HepG2 (cell line): ENCODE measurements at regions not wholly inside any gene's neighbourhood (a gene's known extent, or its start where the extent isn't known, plus 50 kb on each side); places are given as distances from the start of the nearest gene placed in this dataset.

Source experiments
- CREB3 ChIP-seq: sonication (generic); formaldehyde crosslinking; IDR thresholded peaks from 2 replicates; pipeline ENCODE4 v1.5.0; 2020; ENCODE audit warnings: missing genetic modification reagents
- DZIP1 ChIP-seq: sonication (generic); formaldehyde crosslinking; IDR thresholded peaks from 2 replicates; pipeline ENCODE4 v1.5.0; 2020; ENCODE audit warnings: mild to moderate bottlenecking, missing genetic modification reagents
- GFI1 ChIP-seq: sonication (generic); formaldehyde crosslinking; IDR thresholded peaks from 2 replicates; pipeline ENCODE4 v1.5.0; 2020; ENCODE audit warnings: missing genetic modification reagents, mild to moderate bottlenecking, borderline replicate concordance
- KDM4B ChIP-seq: sonication (generic); formaldehyde crosslinking; IDR thresholded peaks from 2 replicates; pipeline ENCODE4 v1.4.0; 2020; ENCODE audit warnings: missing genetic modification reagents
- MIER2 ChIP-seq: IDR thresholded peaks from 2 replicates; pipeline ENCODE4 v1.6.1; 2016; ENCODE audit warnings: missing biosample characterization, missing genetic modification reagents
- MXD3 ChIP-seq: IDR thresholded peaks from 2 replicates; pipeline ENCODE4 v1.6.1; 2016; ENCODE audit warnings: mild to moderate bottlenecking, missing biosample characterization, missing genetic modification reagents
- ZBTB38 ChIP-seq: sonication (generic); formaldehyde crosslinking; IDR thresholded peaks from 2 replicates; pipeline ENCODE4 v1.5.1; 2020; ENCODE audit warnings: mild to moderate bottlenecking, missing genetic modification reagents
- ZNF33B ChIP-seq: sonication (generic); formaldehyde crosslinking; IDR thresholded peaks from 2 replicates; pipeline ENCODE4 v1.5.1; 2020; ENCODE audit warnings: mild to moderate bottlenecking, missing genetic modification reagents
- ZNF343 ChIP-seq: sonication (generic); formaldehyde crosslinking; IDR thresholded peaks from 2 replicates; pipeline ENCODE4 v1.4.0; 2020; ENCODE audit warnings: mild to moderate bottlenecking, missing genetic modification reagents
- ZNF350 ChIP-seq: sonication (generic); formaldehyde crosslinking; IDR thresholded peaks from 2 replicates; pipeline ENCODE4 v1.4.0; 2020; ENCODE audit warnings: mild to moderate bottlenecking, low read depth, missing genetic modification reagents, borderline replicate concordance
- ZNF547 ChIP-seq: sonication (generic); formaldehyde crosslinking; IDR thresholded peaks from 2 replicates; pipeline ENCODE4 v1.5.1; 2020; ENCODE audit warnings: mild to moderate bottlenecking, missing genetic modification reagents
- ZNF790 ChIP-seq: sonication (generic); formaldehyde crosslinking; IDR thresholded peaks from 2 replicates; pipeline ENCODE4 v1.8.0; 2022; ENCODE audit warnings: missing genetic modification reagents, mild to moderate bottlenecking, borderline replicate concordance
- ZNF83 ChIP-seq: sonication (generic); formaldehyde crosslinking; IDR thresholded peaks from 2 replicates; pipeline ENCODE4 v1.4.0; 2020; ENCODE audit warnings: missing genetic modification reagents, mild to moderate bottlenecking, borderline replicate concordance
- ZNF883 ChIP-seq: sonication (generic); formaldehyde crosslinking; IDR thresholded peaks from 2 replicates; pipeline ENCODE4 v1.5.1; 2020; ENCODE audit warnings: mild to moderate bottlenecking, missing genetic modification reagents; ENCODE audit errors: not compliant biosample characterization
- TF ChIP-seq, protein P1 (sequence below): sonication (generic); formaldehyde crosslinking; IDR thresholded peaks from 2 replicates; pipeline ENCODE4 v1.4.0; 2020; ENCODE audit warnings: missing genetic modification reagents
- TF ChIP-seq, protein P2 (sequence below): sonication (generic); formaldehyde crosslinking; IDR thresholded peaks from 2 replicates; pipeline ENCODE4 v1.5.1; 2020; ENCODE audit warnings: missing genetic modification reagents, mild to moderate bottlenecking, borderline replicate concordance
- TF ChIP-seq, protein P3 (sequence below): sonication (generic); formaldehyde crosslinking; IDR thresholded peaks from 2 replicates; pipeline ENCODE4 v1.4.0; 2020; ENCODE audit warnings: mild to moderate bottlenecking, low read depth, missing genetic modification reagents

GRCh38 chr6:41427642-41428335, 92.4 kb downstream of the NCR2 start (continued):
- TF ChIP-seq, protein P1, sequence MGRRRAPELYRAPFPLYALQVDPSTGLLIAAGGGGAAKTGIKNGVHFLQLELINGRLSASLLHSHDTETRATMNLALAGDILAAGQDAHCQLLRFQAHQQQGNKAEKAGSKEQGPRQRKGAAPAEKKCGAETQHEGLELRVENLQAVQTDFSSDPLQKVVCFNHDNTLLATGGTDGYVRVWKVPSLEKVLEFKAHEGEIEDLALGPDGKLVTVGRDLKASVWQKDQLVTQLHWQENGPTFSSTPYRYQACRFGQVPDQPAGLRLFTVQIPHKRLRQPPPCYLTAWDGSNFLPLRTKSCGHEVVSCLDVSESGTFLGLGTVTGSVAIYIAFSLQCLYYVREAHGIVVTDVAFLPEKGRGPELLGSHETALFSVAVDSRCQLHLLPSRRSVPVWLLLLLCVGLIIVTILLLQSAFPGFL (CRISPR knock-in tag) = no peak
- TF ChIP-seq ZNF343 (CRISPR knock-in tag) = no peak
- TF ChIP-seq ZNF350 (CRISPR knock-in tag) = no peak
- TF ChIP-seq ZNF790 (CRISPR knock-in tag) = peak; percentile 29; the same call in 1 of the 2 replicates
- TF ChIP-seq MXD3 = no peak
- TF ChIP-seq KDM4B (CRISPR knock-in tag) = no peak
- no peak for TF ChIP-seq ZNF83 (CRISPR knock-in tag)
- TF ChIP-seq ZBTB38 (CRISPR knock-in tag) = no peak
- TF ChIP-seq, protein P2, sequence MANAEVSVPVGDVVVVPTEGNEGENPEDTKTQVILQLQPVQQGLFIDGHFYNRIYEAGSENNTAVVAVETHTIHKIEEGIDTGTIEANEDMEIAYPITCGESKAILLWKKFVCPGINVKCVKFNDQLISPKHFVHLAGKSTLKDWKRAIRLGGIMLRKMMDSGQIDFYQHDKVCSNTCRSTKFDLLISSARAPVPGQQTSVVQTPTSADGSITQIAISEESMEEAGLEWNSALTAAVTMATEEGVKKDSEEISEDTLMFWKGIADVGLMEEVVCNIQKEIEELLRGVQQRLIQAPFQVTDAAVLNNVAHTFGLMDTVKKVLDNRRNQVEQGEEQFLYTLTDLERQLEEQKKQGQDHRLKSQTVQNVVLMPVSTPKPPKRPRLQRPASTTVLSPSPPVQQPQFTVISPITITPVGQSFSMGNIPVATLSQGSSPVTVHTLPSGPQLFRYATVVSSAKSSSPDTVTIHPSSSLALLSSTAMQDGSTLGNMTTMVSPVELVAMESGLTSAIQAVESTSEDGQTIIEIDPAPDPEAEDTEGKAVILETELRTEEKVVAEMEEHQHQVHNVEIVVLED = no peak
- no peak for TF ChIP-seq CREB3 (CRISPR knock-in tag)
- TF ChIP-seq ZNF33B = peak; percentile 25; the same call in 1 of the 2 replicates
- TF ChIP-seq MIER2 = no peak
- TF ChIP-seq GFI1 (CRISPR knock-in tag) = peak; percentile 72
- TF ChIP-seq, protein P3, sequence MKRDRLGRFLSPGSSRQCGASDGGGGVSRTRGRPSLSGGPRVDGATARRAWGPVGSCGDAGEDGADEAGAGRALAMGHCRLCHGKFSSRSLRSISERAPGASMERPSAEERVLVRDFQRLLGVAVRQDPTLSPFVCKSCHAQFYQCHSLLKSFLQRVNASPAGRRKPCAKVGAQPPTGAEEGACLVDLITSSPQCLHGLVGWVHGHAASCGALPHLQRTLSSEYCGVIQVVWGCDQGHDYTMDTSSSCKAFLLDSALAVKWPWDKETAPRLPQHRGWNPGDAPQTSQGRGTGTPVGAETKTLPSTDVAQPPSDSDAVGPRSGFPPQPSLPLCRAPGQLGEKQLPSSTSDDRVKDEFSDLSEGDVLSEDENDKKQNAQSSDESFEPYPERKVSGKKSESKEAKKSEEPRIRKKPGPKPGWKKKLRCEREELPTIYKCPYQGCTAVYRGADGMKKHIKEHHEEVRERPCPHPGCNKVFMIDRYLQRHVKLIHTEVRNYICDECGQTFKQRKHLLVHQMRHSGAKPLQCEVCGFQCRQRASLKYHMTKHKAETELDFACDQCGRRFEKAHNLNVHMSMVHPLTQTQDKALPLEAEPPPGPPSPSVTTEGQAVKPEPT = peak; percentile 54; the same call in 1 of the 2 replicates
- TF ChIP-seq ZNF547 (CRISPR knock-in tag) = 0 out of 2 replicates have a peak, but pooled peaks have one; percentile 40
- TF ChIP-seq DZIP1 (CRISPR knock-in tag) = 0 out of 2 replicates have a peak, but pooled peaks have one; percentile 32
- peak; percentile 26 for TF ChIP-seq ZNF883 (CRISPR knock-in tag)
